ENCODE measurements at regions not wholly inside any gene's neighbourhood (a gene's known extent, or its start where the extent isn't known, plus 50 kb on each side); places are given as distances from the start of the nearest gene placed in this dataset.

DNA sequence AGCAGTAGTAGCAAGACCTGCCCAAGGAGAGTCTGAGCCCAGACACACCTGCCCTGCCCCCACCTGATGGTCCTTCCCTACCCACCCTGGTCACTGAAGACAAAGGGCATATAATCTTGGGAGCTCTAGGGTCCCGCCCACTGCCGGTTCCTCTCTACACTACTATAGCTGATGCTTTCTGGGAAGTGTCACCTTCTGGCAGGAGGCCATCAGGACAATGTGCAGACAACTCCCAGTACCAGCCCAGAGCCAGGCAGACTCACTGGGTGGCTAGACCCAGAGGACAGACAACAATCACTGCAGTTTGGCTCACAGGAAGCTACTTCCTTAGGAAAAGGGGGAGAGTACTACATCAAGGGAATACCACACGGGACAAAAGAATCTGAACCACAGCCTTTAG, 312.7 kb downstream of the SPRY1 start:
- TF ChIP-seq, protein P1, sequence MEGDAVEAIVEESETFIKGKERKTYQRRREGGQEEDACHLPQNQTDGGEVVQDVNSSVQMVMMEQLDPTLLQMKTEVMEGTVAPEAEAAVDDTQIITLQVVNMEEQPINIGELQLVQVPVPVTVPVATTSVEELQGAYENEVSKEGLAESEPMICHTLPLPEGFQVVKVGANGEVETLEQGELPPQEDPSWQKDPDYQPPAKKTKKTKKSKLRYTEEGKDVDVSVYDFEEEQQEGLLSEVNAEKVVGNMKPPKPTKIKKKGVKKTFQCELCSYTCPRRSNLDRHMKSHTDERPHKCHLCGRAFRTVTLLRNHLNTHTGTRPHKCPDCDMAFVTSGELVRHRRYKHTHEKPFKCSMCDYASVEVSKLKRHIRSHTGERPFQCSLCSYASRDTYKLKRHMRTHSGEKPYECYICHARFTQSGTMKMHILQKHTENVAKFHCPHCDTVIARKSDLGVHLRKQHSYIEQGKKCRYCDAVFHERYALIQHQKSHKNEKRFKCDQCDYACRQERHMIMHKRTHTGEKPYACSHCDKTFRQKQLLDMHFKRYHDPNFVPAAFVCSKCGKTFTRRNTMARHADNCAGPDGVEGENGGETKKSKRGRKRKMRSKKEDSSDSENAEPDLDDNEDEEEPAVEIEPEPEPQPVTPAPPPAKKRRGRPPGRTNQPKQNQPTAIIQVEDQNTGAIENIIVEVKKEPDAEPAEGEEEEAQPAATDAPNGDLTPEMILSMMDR (IDR thresholded peaks at IDR 0.05; ENCODE audit: low read depth, low read length) = no peak
- no peak overlapping the region for H3K4me3 ChIP-seq (ENCODE audit: low read depth, low read length)

DNA sequence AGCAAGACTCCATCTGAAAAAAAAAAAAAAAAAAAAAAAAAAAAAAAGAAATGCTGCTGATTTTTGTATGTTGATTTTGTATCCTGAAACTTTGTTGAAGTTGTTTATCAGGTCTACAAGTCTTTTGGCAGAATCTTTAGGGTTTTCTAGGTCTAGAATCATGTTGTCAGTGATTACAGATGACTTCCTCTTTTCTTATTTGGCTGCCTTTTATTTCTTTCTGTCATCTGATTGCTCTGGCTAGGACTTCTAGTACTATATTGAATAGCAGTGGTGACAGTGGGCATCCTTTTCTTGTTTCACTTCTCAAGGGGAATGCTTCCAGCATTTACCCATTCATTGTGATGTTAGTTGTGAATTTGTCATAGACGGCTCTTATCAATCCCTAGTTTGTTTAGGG, 334.4 kb downstream of the SPRY1 start:
- no peak overlapping the region for H3K4me3 ChIP-seq (ENCODE audit: low read depth, low read length)
- TF ChIP-seq, protein P1 (IDR thresholded peaks at IDR 0.05; ENCODE audit: low read depth, low read length) = no peak

DNA sequence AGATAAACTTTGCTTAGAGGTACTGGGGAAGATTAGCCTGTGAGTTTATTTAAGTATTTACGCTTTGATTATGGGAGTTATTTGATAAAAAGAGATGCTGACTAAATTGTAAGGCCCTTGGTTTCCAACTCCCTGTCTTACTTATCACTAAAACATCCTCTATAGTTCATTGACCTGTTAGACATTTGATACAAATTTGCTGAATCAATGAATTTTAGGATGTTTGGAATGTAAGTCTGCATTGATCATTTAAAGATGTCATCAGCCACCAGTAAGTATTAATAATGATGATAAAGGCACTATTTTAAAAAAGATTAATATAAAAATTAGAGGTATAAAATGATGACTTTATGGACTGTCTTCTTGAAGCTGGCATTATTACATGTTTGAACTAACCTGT, 340.6 kb downstream of the SPRY1 start:
- TF ChIP-seq, protein P1 (IDR thresholded peaks at IDR 0.05; ENCODE audit: low read depth, low read length) = no peak
- no peak overlapping the region for H3K4me3 ChIP-seq (ENCODE audit: low read depth, low read length)

DNA sequence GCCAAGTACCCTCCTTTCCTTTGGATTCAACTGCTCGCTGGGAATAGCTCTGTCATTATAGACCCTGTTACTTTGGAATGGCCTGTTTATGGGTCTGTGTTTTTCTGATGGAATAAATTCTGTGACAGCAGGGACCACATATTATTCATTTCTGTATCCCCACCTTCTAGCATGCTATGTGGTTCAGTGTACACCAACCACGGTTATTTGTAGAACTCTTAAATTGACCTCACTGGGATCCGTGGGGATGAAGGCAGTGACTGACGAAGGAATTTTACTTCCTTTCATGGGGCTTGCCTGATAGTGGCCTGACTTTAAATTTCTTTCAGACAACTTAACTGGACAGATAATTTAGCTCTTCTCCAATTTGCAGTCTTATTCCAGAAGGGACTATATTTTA, 343.2 kb downstream of the SPRY1 start:
- TF ChIP-seq, protein P1 (IDR thresholded peaks at IDR 0.05; ENCODE audit: low read depth, low read length) = no peak
- no peak overlapping the region for H3K4me3 ChIP-seq (ENCODE audit: low read depth, low read length)

DNA sequence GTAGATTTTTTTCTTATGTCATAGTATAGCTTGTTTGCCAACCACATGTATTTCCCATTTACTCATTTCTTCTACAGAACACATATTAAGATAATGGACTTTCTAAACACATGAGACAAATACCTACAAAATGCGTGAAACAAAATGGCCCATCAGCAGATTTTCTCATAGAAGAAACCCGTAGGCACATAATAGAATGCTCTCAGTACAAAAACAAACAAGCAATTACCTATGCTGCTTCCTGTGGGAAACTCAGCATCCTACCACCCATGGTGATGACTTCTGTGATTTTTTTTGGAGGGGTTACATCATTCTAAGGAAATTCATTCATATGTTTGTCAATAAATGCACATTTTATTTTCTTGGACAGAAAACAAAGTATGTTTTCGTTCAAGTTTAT, 343.6 kb downstream of the SPRY1 start:
- no peak overlapping the region for H3K4me3 ChIP-seq (ENCODE audit: low read depth, low read length)
- TF ChIP-seq, protein P1 (IDR thresholded peaks at IDR 0.05; ENCODE audit: low read depth, low read length) = no peak

DNA sequence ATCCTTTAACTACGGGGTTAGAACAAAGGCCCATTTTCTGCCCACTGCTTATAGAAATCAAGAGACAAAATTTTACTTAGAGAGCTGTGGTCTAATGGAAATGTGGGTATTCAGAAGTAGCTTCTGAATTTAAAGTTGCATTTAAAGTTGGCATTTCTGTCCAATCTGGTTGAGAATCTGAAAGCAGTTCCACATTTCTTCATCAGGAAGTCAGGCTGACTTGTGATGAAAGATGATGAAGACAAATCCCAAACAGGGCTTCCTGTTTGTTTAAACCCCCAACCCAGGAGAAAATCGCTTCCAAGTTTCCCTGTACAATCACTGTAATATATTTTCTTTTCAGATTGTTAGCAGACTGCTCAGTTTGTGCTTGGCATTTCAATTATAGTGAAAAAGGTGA, 345.3 kb downstream of the SPRY1 start:
- no peak overlapping the region for H3K4me3 ChIP-seq (ENCODE audit: low read depth, low read length)
- TF ChIP-seq, protein P1 (IDR thresholded peaks at IDR 0.05; ENCODE audit: low read depth, low read length) = no peak

DNA sequence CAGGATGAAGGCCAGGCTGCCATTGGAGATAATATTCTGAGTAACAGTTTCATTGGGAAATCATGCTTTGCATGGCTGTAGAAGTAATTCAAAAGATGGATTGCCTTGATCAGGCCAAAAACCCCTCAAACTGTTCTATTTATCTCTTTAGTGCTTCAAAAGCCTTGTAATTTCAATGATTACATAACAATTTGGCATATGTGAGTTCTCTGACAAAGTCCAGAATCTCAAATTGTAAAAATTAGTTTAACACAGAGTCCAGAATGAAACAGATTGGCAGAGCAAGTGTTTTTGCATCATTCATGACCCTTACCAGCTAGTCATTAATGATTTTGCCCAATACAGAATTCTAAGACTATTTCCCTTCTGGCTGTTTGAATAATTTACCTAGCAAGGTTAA, 347.3 kb downstream of the SPRY1 start:
- no peak overlapping the region for H3K4me3 ChIP-seq (ENCODE audit: low read depth, low read length)
- TF ChIP-seq, protein P1 (IDR thresholded peaks at IDR 0.05; ENCODE audit: low read depth, low read length) = no peak
